Ecto neural progenitor cell (in vitro differentiated cells): ENCODE measurements at regions not wholly inside any gene's neighbourhood (a gene's known extent, or its start where the extent isn't known, plus 50 kb on each side); places are given as distances from the start of the nearest gene placed in this dataset.
A peak's percentile ranks its signal among the peaks of the same experiment; 100 is the strongest.
"Not testable (repeated sequence)": the region's sequence is repeated elsewhere in the genome, so short reads cannot be mapped to it uniquely, and the experiment has no call there.

Source experiments
- DNase-seq: peaks from one replicate; pipeline ENCODE4 v3.0.0-alpha.2; 2018; ENCODE audit warnings: low spot score

- DNase-seq: no peak
Observed at GRCh38 chr6:151671195-151671594, 136.3 kb upstream of the ESR1 start.

DNA sequence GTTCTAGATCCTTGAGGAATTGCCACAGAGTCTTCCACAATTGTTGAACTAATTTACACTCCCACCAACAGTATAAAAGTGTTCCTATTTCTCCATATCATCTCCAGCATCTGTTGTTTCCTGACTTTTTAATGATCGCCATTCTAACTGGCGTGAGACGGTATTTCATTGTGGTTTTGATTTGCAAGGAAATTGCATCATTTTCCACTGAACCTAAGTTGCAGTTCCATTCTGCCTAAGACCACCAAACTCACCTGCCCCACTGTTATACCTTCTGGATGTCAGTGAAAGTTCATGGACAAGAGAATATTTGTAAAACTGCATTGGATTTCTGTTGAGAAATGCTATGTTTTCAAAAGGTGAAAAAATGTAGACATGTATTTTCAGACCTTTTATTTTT lies 132.9 kb upstream of the ESR1 start:
- DNase-seq: no peak

- peak; percentile 59 for DNase-seq
Observed at GRCh38 chr6:151675746-151676459, 131.6 kb upstream of the ESR1 start.

GRCh38 chr6:151676460-151676945 lies 131.0 kb upstream of the ESR1 start:
- no peak for DNase-seq

- DNase-seq: no peak
Observed at GRCh38 chr6:151677404-151677803, 130.1 kb upstream of the ESR1 start.

GRCh38 chr6:151679081-151679480 lies 128.4 kb upstream of the ESR1 start:
- no peak for DNase-seq

- no peak for DNase-seq
Observed at GRCh38 chr6:151679941-151680340, 127.5 kb upstream of the ESR1 start.

DNA sequence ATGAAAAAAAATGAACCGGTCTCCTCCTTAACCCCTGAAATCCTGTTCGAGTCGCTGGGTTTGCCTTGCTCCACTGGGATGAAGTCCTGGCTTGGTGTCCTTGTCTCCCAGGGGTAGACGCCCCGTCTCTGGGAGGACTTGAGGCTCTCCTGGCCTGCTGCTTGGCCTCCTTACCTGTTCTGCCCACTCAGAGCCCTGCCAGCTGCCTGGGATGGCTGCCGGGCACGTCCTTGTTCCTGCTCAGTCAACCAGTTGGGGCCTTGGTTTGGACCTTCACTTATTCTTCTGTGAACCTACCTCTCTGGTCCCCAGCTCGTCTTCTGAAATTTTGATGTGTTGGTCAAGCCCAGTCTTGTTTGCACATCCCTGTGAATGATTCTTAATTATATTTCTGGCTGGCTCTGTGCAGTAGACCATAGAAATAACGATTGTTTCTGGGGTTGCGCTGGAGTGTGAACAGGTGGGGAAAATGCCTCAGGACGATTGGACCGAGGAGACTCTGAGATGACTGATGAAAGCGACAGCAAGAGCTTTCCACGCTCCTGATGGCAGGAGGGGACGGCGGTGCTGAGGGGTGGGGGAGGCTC lies 126.5 kb upstream of the ESR1 start:
- DNase-seq: no peak

DNA sequence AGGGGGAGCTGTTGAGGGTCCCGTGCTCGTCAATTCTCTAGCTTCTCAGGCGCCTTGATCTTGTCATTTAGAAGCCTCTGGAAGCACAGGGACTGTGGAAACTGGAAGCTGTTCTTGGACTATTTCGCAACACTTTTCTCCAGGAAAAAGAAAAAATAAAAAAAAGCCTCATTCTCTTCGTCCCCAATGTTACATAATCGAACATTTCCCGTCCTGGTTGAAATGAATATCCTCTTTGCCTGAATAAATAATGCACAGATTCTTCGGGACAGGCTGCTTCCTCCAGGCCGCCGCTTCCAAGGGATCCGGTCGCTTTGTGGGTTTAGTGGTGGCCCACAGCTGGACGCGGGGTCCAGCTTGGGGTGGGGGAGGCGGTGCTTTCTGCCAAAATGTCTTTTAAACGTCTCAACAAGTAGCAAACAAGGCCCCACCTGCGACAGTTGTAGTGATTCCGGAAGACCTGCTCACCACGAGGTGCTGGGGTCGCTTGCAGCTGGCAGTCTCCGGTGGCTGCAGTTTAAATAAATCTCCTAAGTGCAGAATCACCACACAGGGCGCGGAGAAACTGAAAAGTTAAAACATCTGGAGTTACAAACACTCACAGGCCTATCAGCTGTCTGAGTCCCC lies 125.9 kb upstream of the ESR1 start:
- no peak for DNase-seq

- DNase-seq: no peak
Observed at GRCh38 chr6:151682251-151682650, 125.2 kb upstream of the ESR1 start.

GRCh38 chr6:151682922-151683321 lies 124.6 kb upstream of the ESR1 start:
- DNase-seq: no peak

DNA sequence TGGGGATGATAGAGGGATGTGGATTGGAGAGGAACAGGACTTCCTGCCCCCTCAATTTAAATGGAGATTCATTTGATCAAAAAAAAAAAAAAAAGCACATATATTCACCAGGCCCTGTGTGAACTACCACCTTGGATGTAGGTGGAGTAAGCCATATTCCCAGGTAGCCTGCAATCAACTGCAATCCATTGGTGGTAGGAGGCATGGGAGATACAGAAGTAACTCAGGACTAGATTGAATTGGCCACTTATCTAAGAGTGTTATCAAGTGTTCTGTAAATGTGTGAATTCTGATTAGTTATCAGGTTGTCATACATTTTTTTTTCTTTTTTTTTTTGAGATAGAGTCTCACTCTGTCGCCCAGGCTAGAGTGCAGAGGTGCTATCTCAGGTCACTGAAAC lies 124.1 kb upstream of the ESR1 start:
- no peak for DNase-seq

DNA sequence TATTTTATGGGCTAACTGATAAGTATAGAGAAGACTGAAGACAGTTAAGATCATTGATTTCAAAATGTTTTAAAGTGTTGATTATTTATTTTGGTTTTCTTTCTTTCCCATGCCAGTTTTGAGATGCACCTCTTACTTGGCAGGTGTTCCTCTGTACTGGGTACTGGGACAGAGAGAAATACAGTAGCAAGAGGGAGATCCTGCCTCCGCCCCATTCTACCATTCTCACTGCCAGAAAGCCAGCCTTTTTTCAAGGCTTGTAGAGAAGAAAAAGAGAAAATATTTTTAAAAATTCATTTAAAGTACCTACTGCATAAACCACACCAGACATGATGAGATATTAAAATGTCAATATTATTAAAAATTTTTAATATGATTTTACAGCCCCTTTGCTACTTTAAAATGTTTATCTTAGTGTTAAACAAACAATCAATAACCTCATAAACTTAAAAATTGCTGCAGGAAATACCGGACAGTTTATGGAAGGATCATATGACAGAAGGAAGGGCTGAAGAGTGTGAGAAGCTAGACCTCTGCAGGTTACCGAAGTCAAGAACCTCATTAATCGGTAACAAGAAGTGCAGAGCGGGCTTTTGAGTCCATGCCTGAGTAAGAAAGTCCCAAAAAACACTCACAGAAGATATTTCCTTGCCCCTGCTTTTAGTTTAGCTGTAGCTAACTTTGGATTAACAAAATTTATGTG lies 117.8 kb upstream of the ESR1 start:
- DNase-seq: no peak

- no peak for DNase-seq
Observed at GRCh38 chr6:151690303-151690702, 117.2 kb upstream of the ESR1 start.

DNA sequence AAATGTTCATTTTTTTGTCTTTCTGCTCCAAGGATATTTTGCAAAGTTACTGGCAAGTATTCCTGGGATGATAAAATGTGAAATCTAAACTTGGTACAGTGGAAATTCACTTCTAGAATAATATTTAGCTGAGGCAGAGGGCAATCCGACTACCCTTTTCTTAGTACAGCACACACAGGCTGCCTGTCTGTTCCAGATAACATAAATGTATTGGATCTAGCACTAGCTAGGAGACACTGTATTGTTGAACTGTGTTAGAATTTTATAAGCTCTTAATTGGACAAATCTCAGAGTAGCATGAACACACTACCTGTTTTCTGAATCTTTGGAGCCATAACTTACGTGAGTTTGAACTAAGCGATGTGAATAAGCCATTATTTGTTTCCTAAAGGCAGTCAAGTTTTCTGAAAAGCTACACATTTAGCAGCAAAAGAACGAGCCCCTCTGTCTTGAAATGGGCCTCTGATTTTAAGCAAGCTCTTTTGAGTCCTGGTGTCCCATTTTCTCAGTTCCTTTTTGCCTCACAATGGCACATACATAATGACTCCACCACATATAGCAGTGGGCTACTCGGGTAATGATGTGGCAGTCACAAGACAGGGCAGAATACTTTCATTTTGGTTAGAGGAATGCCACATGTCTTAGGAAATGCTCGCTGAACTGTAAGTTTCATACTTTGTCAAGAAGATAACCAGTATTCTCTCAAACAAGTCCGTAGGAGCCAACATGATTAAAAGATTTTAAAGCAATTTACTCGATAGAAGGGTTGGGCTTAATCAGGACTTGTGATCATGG lies 116.5 kb upstream of the ESR1 start:
- no peak for DNase-seq

DNA sequence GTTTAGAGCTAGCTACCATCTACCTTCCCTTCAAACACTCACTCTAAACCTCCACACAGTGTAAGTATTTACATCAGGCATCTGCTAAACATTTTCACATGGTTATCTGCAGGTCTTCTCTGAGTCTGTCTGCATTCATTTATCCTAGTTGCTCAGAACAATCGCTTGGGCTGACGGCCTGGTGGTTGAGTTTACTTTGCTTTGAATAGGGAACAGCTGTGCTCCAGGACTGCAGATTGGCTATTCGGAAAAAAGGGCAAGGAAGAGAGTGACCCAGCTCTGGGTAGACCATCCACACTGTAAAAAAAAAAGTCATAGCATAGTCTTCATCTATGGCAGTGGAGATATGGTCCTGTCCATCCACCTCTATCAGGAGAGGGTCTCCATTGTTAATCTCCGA lies 115.3 kb upstream of the ESR1 start:
- no peak for DNase-seq

DNA sequence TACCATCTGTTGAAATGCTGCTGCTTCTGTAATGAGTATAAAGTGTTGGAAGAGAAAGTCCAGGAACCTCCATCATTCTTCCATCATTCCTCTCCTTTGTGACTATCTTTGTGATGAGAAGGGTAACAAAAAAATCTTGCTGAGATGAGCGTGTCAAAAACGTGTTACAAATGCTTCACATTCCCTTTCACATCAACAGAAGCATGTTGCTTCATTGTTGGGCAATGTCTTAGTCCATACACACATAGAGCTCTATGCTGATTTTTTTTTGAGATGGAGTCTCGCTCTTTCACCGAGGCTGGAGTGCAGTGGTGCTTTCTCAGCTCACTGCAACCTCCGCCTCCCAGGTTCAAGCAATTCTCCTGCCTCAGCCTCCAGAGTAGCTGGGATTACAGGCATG lies 114.1 kb upstream of the ESR1 start:
- no peak for DNase-seq

- DNase-seq: no peak
Observed at GRCh38 chr6:151695156-151695555, 112.3 kb upstream of the ESR1 start.

DNA sequence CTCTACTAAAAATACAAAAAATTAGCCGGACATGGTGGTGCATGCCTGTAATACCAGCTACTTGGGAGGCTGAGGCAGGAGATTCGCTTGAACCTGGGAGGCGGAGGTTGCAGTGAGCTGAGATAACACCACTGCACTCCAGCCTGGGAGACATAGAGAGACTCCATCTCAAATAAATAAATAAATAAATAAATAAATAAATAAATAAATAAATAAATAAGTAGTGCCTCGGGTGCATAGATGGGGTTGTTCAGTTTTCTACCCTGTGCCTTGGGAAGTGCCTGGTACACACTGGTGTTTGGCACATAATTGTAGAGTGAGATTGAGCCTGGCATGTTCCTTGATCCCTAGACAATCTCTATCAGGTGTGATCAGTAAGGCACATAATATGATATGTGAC lies 111.2 kb upstream of the ESR1 start:
- DNase-seq: not testable (repeated sequence)

DNA sequence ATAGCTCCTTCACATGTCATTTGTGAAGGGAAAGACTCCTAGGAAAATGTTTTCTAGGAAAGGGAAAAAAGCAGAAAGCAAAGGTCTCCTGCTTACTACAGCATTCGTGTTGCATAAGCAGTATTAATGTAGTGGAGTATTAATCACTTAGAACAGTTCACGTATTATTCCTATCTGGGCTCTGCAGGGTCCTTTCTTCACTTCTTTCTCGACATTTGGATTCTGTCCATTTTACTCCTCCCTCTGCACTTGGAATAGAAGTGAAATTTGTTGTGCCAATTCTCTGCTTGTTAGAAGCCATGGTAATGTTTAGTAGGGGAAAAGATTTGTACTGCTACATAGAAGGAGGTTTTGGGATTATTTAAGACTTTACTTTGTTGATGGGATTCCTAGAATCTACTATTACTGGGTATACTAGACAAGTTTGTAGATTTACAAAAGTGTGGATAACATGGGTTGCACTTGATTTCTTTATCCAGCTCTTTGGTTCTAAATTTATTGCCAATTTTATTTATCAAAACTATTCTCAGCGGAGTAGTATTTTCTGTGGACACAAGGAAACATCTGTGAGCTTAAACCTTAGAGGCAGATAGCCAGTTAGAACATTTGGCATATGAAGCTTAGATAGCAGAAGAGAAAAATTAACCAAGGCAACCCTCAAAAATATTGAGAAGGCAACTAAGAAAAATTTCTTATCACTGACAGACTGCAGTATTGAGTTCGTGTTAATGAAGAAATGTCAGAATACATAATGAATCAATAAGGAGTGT lies 108.4 kb upstream of the ESR1 start:
- no peak for DNase-seq

DNA sequence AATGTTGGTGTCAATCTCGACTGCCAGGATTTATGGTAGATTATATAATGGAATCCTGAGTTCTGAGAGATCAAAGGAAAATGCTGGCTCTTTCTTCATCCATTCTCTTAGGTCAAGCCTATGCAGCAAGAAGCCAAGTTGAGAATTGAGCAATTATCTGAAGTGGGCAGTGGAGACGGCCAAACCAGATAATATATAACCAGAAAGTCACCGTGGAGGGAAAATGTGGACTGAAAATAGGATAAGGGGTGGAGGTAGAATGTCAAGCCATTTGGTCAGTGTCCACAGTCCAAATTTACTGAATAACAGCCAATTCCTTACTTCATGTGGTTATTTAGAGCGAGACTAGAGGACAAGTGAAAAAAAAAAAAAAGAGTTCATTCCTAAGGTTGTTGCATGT lies 107.8 kb upstream of the ESR1 start:
- DNase-seq: no peak
